ENCODE measurements at regions not wholly inside any gene's neighbourhood (a gene's known extent, or its start where the extent isn't known, plus 50 kb on each side); places are given as distances from the start of the nearest gene placed in this dataset.
"Not testable (repeated sequence)": the region's sequence is repeated elsewhere in the genome, so short reads cannot be mapped to it uniquely, and the experiment has no call there.

- no peak overlapping the region for H3K4me3 ChIP-seq (ENCODE audit: low read length)
- no peak for DNase-seq (ENCODE audit: low read depth)
- no peak for TF ChIP-seq CTCF (conservative IDR thresholded peaks at IDR 0.05; ENCODE audit: low read length)
Observed at GRCh38 chr2:144971786-144972335, 451.9 kb upstream of the ZEB2 start.

GRCh38 chr2:144970410-144970809 lies 450.5 kb upstream of the ZEB2 start:
- not testable (repeated sequence) for H3K4me3 ChIP-seq (ENCODE audit: low read length); DNase-seq (ENCODE audit: low read depth)

- DNase-seq (ENCODE audit: low read depth); H3K4me3 ChIP-seq (ENCODE audit: low read length): not testable (repeated sequence)
Observed at GRCh38 chr2:144969564-144969963, 449.6 kb upstream of the ZEB2 start.

- no peak for DNase-seq (ENCODE audit: low read depth)
- no peak for TF ChIP-seq CTCF (conservative IDR thresholded peaks at IDR 0.05; ENCODE audit: low read length)
Observed at GRCh38 chr2:144967961-144968360, 448.0 kb upstream of the ZEB2 start.

GRCh38 chr2:144965172-144965571 lies 445.3 kb upstream of the ZEB2 start:
- no peak overlapping the region for H3K4me3 ChIP-seq (ENCODE audit: low read length)
- TF ChIP-seq CTCF (conservative IDR thresholded peaks at IDR 0.05; ENCODE audit: low read length): no peak
- no peak for DNase-seq (ENCODE audit: low read depth)

More at GRCh38 chr2:144967961-144968360, 448.0 kb upstream of the ZEB2 start:
- no peak overlapping the region for H3K4me3 ChIP-seq (ENCODE audit: low read length)

GRCh38 chr2:144963031-144963430 lies 443.1 kb upstream of the ZEB2 start:
- DNase-seq (ENCODE audit: low read depth): no peak
- no peak overlapping the region for H3K4me3 ChIP-seq (ENCODE audit: low read length)
- TF ChIP-seq CTCF (conservative IDR thresholded peaks at IDR 0.05; ENCODE audit: low read length): no peak

- no peak overlapping the region for H3K4me3 ChIP-seq (ENCODE audit: low read length)
- DNase-seq (ENCODE audit: low read depth): no peak
- TF ChIP-seq CTCF (conservative IDR thresholded peaks at IDR 0.05; ENCODE audit: low read length): no peak
Observed at GRCh38 chr2:144959416-144959815, 439.5 kb upstream of the ZEB2 start.

GRCh38 chr2:144950899-144951560 lies 431.1 kb upstream of the ZEB2 start:
- DNase-seq (ENCODE audit: low read depth): peak; percentile 94
- TF ChIP-seq CTCF (conservative IDR thresholded peaks at IDR 0.05; ENCODE audit: low read length): no peak
- no peak overlapping the region for H3K4me3 ChIP-seq (ENCODE audit: low read length)
